ENCODE measurements at regions not wholly inside any gene's neighbourhood (a gene's known extent, or its start where the extent isn't known, plus 50 kb on each side); places are given as distances from the start of the nearest gene placed in this dataset.

GRCh38 chr5:82406205-82406773 lies 128.1 kb upstream of the RPS23 start:
- no peak for DNase-seq
- Histone ChIP-seq H3K36me3 (replicated peaks in 1 of 2; ENCODE audit: insufficient read depth in 1 of 2, low read depth in 2 of 2) (no peaks in the 10 kb centered on the region), H3K4me3 (no peak overlapping the region), H3K4me1 (no peaks in the 10 kb centered on the region), H3K27me3 (no peaks in the 10 kb centered on the region), H3K9me3 (peaks cover 0 to 9% (median 0%) of the 10 kb centered on the region in 3 donors), H3K27ac (no peak overlapping the region)
- TF ChIP-seq POLR2A (IDR thresholded peaks at IDR 0.05) (no peak), CTCF (IDR thresholded peaks at IDR 0.05) (no peak)
- peak; percentile 9 for ATAC-seq
- intact Hi-C loops (cut with DNase I) = no loop called here
- WGBS, 2 donors = 33 to 38% methylated on average over 13 of the region's 13 CpGs

GRCh38 chr5:82405618-82406204 lies 127.6 kb upstream of the RPS23 start:
- TF ChIP-seq CTCF (IDR thresholded peaks at IDR 0.05) = no peak
- TF ChIP-seq POLR2A (IDR thresholded peaks at IDR 0.05) = no peak
- peaks cover 0 to 9% (median 0%) of the 10 kb centered on the region in 3 donors for H3K9me3 ChIP-seq
- intact Hi-C loops (cut with DNase I) = no loop called here
- no peak for DNase-seq
- H3K27me3 ChIP-seq = no peaks in the 10 kb centered on the region
- no peak for ATAC-seq
- no peak overlapping the region for H3K27ac ChIP-seq
- no peak overlapping the region for H3K4me3 ChIP-seq
- no peaks in the 10 kb centered on the region for H3K4me1 ChIP-seq
- WGBS, 2 donors = 67 to 76% methylated on average over 4 of the region's 4 CpGs
- H3K36me3 ChIP-seq (replicated peaks in 1 of 2; ENCODE audit: insufficient read depth in 1 of 2, low read depth in 2 of 2) = no peaks in the 10 kb centered on the region

GRCh38 chr5:82405161-82405560 lies 127.0 kb upstream of the RPS23 start:
- no peak for TF ChIP-seq CTCF (IDR thresholded peaks at IDR 0.05)
- no peak for TF ChIP-seq POLR2A (IDR thresholded peaks at IDR 0.05)
- no peak for DNase-seq
- ATAC-seq = no peak
- Histone ChIP-seq H3K27ac (no peak overlapping the region), H3K4me1 (no peaks in the 10 kb centered on the region), H3K9me3 (peaks cover 0 to 9% (median 0%) of the 10 kb centered on the region in 3 donors), H3K36me3 (replicated peaks in 1 of 2; ENCODE audit: insufficient read depth in 1 of 2, low read depth in 2 of 2) (no peaks in the 10 kb centered on the region), H3K4me3 (no peak overlapping the region), H3K27me3 (no peaks in the 10 kb centered on the region)
- 67 to 77% methylated on average over 2 of the region's 2 CpGs for WGBS, 2 donors
- intact Hi-C loops (cut with DNase I) = no loop called here

GRCh38 chr5:82404382-82404945 lies 126.3 kb upstream of the RPS23 start:
- no peaks in the 10 kb centered on the region for H3K4me1 ChIP-seq
- intact Hi-C loops (cut with DNase I) = no loop called here
- H3K27ac ChIP-seq = no peak overlapping the region
- no peak overlapping the region for H3K4me3 ChIP-seq
- H3K9me3 ChIP-seq = peaks cover 0 to 9% (median 0%) of the 10 kb centered on the region in 3 donors
- H3K27me3 ChIP-seq = no peaks in the 10 kb centered on the region
- 78 to 79% methylated on average over 3 of the region's 3 CpGs for WGBS, 2 donors
- no peaks in the 10 kb centered on the region for H3K36me3 ChIP-seq (replicated peaks in 1 of 2; ENCODE audit: insufficient read depth in 1 of 2, low read depth in 2 of 2)
- TF ChIP-seq CTCF (IDR thresholded peaks at IDR 0.05) = no peak
- no peak for TF ChIP-seq POLR2A (IDR thresholded peaks at IDR 0.05)
- no peak for ATAC-seq
- no peak for DNase-seq

- intact Hi-C loops (cut with DNase I) = no loop called here
- Histone ChIP-seq H3K4me3 (no peak overlapping the region), H3K27ac (no peak overlapping the region), H3K9me3 (peaks cover 0 to 9% (median 0%) of the 10 kb centered on the region in 3 donors), H3K27me3 (no peaks in the 10 kb centered on the region), H3K4me1 (no peaks in the 10 kb centered on the region), H3K36me3 (replicated peaks in 1 of 2; ENCODE audit: insufficient read depth in 1 of 2, low read depth in 2 of 2) (no peaks in the 10 kb centered on the region)
- ATAC-seq (no peak), DNase-seq (no peak)
- TF ChIP-seq CTCF (IDR thresholded peaks at IDR 0.05) (no peak), POLR2A (IDR thresholded peaks at IDR 0.05) (no peak)
- 68 to 83% methylated on average over 2 of the region's 2 CpGs for whole genome bisulfite sequencing, 2 donors
Measured at GRCh38 chr5:82403724-82404123, 125.6 kb upstream of the RPS23 start.

Measured in body of pancreas (tissue), 4 donors.